NCI-H748 (cell line): ENCODE measurements at regions not wholly inside any gene's neighbourhood (a gene's known extent, or its start where the extent isn't known, plus 50 kb on each side); places are given as distances from the start of the nearest gene placed in this dataset.
"Not testable (repeated sequence)": the region's sequence is repeated elsewhere in the genome, so short reads cannot be mapped to it uniquely, and the experiment has no call there.

Source experiments
- DNase-seq: peaks from one replicate; lab custom pipeline; 2025; ENCODE audit not compliant: unreplicated experiment; lab: John Stamatoyannopoulos, UW

- DNase-seq = no peak
Observed at GRCh38 chr2:117190856-117191559, 623.5 kb upstream of the DDX18 start.

- DNase-seq = no peak
Observed at GRCh38 chr2:117195381-117195780, 619.1 kb upstream of the DDX18 start.

- no peak for DNase-seq
Observed at GRCh38 chr2:117199511-117199910, 615.0 kb upstream of the DDX18 start.

GRCh38 chr2:117212562-117212961, 601.9 kb upstream of the DDX18 start:
- no peak for DNase-seq

- no peak for DNase-seq
Observed at GRCh38 chr2:117217145-117217544, 597.3 kb upstream of the DDX18 start.

GRCh38 chr2:117222809-117223208, 591.7 kb upstream of the DDX18 start:
- no peak for DNase-seq

- DNase-seq = no peak
Observed at GRCh38 chr2:117232305-117232704, 582.2 kb upstream of the DDX18 start.

- DNase-seq = no peak
Observed at GRCh38 chr2:117257362-117257761, 557.1 kb upstream of the DDX18 start.

GRCh38 chr2:117269574-117269973, 544.9 kb upstream of the DDX18 start:
- DNase-seq = no peak

GRCh38 chr2:117271631-117272030, 542.9 kb upstream of the DDX18 start:
- DNase-seq = no peak

- DNase-seq = no peak
Observed at GRCh38 chr2:117273009-117273671, 541.4 kb upstream of the DDX18 start.

- no peak for DNase-seq
Observed at GRCh38 chr2:117293012-117293411, 521.5 kb upstream of the DDX18 start.

- DNase-seq = no peak
Observed at GRCh38 chr2:117299451-117299850, 515.0 kb upstream of the DDX18 start.

- peak; percentile 23 for DNase-seq
Observed at GRCh38 chr2:117308861-117309770, 505.4 kb upstream of the DDX18 start.

- no peak for DNase-seq
Observed at GRCh38 chr2:117321816-117322215, 492.7 kb upstream of the DDX18 start.

- DNase-seq = peak; percentile 15
Observed at GRCh38 chr2:117323331-117323730, 491.2 kb upstream of the DDX18 start.

GRCh38 chr2:117330641-117331040, 483.9 kb upstream of the DDX18 start:
- DNase-seq = no peak

- DNase-seq = no peak
Observed at GRCh38 chr2:117335967-117336366, 478.5 kb upstream of the DDX18 start.

- DNase-seq = no peak
Observed at GRCh38 chr2:117336496-117336895, 478.0 kb upstream of the DDX18 start.

- DNase-seq = not testable (repeated sequence)
Observed at GRCh38 chr2:117337981-117338380, 476.5 kb upstream of the DDX18 start.

- DNase-seq = no peak
Observed at GRCh38 chr2:117339980-117340379, 474.5 kb upstream of the DDX18 start.

GRCh38 chr2:117341690-117342089, 472.8 kb upstream of the DDX18 start:
- no peak for DNase-seq
